Activated naive CD8-positive, alpha-beta T cell treated with anti-CD3 and anti-CD28 coated beads, Interleukin-2, amount 50 U/mL, for 24 hours (primary cell): ENCODE measurements at regions not wholly inside any gene's neighbourhood (a gene's known extent, or its start where the extent isn't known, plus 50 kb on each side); places are given as distances from the start of the nearest gene placed in this dataset.

Experiments
- ATAC-seq: fragments of 150-1000 bp; cut with Tn5 transposase; one replicate; pipeline ENCODE4 v1.10.0; 2021
- DNase-seq: peaks from one replicate; pipeline ENCODE4 v3.0.0; 2021
- H3K27ac Mint-ChIP-seq: one replicate; pipeline ENCODE4 v1.8.0; 2021; ENCODE audit warnings: mild to moderate bottlenecking, mixed read lengths
- H3K27me3 Mint-ChIP-seq: one replicate; pipeline ENCODE4 v1.8.0; 2021; ENCODE audit warnings: mixed read lengths
- H3K36me3 Mint-ChIP-seq: one replicate; pipeline ENCODE4 v1.8.0; 2021; ENCODE audit warnings: low read depth, mixed read lengths
- H3K4me1 Mint-ChIP-seq: one replicate; pipeline ENCODE4 v1.8.0; 2021; ENCODE audit warnings: mixed read lengths
- H3K4me3 Mint-ChIP-seq: one replicate; pipeline ENCODE4 v1.8.0; 2021; ENCODE audit warnings: mild to moderate bottlenecking, moderate library complexity, mixed read lengths
- H3K9me3 Mint-ChIP-seq: one replicate; pipeline ENCODE4 v1.8.0; 2021; ENCODE audit warnings: mixed read lengths

DNA sequence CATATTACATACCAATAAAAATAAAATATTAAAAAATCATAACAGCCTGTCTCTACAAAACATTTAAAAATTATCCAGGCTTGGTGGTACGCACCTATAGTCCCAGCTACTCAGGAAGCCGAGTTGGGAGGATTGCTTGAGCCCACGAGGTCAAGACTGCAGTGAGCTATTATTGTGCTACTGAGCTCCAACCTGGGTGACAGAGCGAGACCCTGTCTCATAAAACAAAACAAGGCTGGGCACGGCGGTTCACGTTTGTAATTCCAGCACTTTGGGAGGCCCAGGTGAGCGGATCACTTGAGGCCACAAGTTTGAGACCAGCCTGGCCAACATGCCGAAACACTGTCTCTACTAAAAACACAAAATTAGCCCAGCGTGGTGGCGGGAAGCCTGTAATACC is 52.2 kb upstream of the LSM14A start:
- H3K36me3 Mint-ChIP-seq, result no peaks in the 10 kb centered on the region

DNA sequence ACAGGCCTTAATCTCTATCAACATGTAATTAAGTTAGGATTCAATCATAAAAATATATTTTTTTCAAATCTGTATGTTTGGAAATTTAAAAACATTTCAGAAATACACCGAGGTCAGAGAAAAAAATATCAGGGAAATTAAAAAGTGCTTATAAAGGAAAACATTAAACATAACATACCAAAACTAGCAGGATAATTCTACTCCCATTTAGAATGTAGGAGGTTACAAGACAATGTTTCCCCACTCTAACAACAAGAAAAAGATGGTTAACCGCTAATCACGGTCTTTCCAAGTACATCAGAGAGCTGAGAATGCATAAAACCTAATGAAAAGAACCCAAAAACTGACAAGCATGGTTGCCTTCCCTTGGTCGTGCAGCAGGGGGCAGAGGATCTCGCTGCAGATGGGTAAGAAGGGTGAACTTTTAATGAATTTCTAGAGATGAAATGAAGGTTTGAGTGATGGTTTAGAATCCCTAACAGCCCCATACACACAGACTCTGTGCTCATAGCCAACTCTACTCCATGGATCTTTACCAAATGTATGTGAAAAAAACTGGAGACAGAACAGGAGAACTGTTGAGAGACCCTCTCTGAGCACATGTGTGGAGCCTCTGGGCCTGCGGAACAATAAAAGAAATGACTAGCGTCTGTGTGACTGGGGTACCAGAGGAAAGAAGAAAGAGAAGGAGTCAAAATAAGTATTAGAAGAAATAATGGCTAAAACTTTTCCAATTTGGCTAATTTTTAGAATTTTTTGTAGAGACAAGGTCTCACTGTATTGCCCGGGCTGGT is 51.3 kb upstream of the LSM14A start:
- Mint-ChIP-seq H3K27ac (no peak overlapping the region), H3K9me3 (no peaks in the 10 kb centered on the region), H3K36me3 (no peaks in the 10 kb centered on the region), H3K4me1 (peaks cover 13% of the 10 kb centered on the region), H3K4me3 (no peak overlapping the region), H3K27me3 (no peaks in the 10 kb centered on the region)
- ATAC-seq, result peak; percentile 57
- DNase-seq, result peak; percentile 60

More for the DNA sequence above, 52.2 kb upstream of the LSM14A start:
- Mint-ChIP-seq H3K9me3 (no peaks in the 10 kb centered on the region), H3K27ac (no peak overlapping the region), H3K27me3 (no peaks in the 10 kb centered on the region), H3K4me1 (peaks cover 13% of the 10 kb centered on the region), H3K4me3 (no peak overlapping the region)
- DNase-seq (no peak), ATAC-seq (no peak)
